WTC11 (cell line): ENCODE measurements at regions not wholly inside any gene's neighbourhood (a gene's known extent, or its start where the extent isn't known, plus 50 kb on each side); places are given as distances from the start of the nearest gene placed in this dataset.

ENCODE experiments used
- CBFB ChIP-seq: sonication (generic); formaldehyde crosslinking; IDR thresholded peaks from 2 replicates; pipeline ENCODE4 v1.8.1; 2022; ENCODE audit warnings: mild to moderate bottlenecking, low read depth, missing genetic modification reagents
- CTCF ChIP-seq: fragments of 200-600 bp; IDR thresholded peaks from 2 replicates; pipeline ENCODE4 v1.8.0; 2022; ENCODE audit warnings: antibody characterized with exemption
- HMGA2 ChIP-seq: fragments of 250-450 bp; sonication (Bioruptor Pico); IDR thresholded peaks from 2 replicates; pipeline ENCODE4 v1.4.0; 2021; ENCODE audit warnings: mild to moderate bottlenecking, moderate library complexity
- NFATC4 ChIP-seq: fragments of 250-450 bp; sonication (Bioruptor Pico); IDR thresholded peaks from 2 replicates; pipeline ENCODE4 v1.9.0; 2021; ENCODE audit warnings: mild to moderate bottlenecking
- SP1 ChIP-seq: sonication (generic); formaldehyde crosslinking; conservative IDR thresholded peaks from 2 replicates; pipeline ENCODE4 v1.8.1; 2022; ENCODE audit warnings: missing genetic modification reagents
- ZNF219 ChIP-seq: sonication (generic); formaldehyde crosslinking; IDR thresholded peaks from 2 replicates; pipeline ENCODE4 v1.8.0; 2023; ENCODE audit warnings: missing genetic modification reagents, mild to moderate bottlenecking, borderline replicate concordance
- ZNF263 ChIP-seq: sonication (generic); formaldehyde crosslinking; IDR thresholded peaks from 2 replicates; pipeline ENCODE4 v1.8.1; 2022; ENCODE audit warnings: low read depth, mild to moderate bottlenecking, moderate library complexity, missing genetic modification reagents

GRCh38 chr21:18495523-18495922, 91.9 kb upstream of the TMPRSS15 start:
- no peak for TF ChIP-seq CTCF
- TF ChIP-seq SP1 (CRISPR knock-in tag): no peak
- TF ChIP-seq NFATC4: no peak
- no peak for TF ChIP-seq HMGA2 (CRISPR knock-in tag)
- TF ChIP-seq ZNF219 (CRISPR knock-in tag): no peak
- TF ChIP-seq ZNF263 (CRISPR knock-in tag): no peak
- no peak for TF ChIP-seq CBFB
